Right lobe of liver (tissue), 6 donors: ENCODE measurements at regions not wholly inside any gene's neighbourhood (a gene's known extent, or its start where the extent isn't known, plus 50 kb on each side); places are given as distances from the start of the nearest gene placed in this dataset.

ENCODE experiments used
- ATAC-seq, 4 donors: fragments of 200-7000 bp; cut with Tn5 transposase; one replicate each; pipeline ENCODE4 v1.9.1; 2020; ENCODE audit warnings: mild to moderate bottlenecking in 4 of 4, moderate library complexity in 4 of 4
- DNase-seq, 3 donors: peaks; one replicate each; pipeline ENCODE4 v3.0.0-alpha.2; 2020
- H3K27ac ChIP-seq, 3 donors: fragments of 200-600 bp; one replicate each; pipeline ENCODE4 v1.8.0; 2022
- H3K27me3 ChIP-seq, 2 donors: fragments of 200-600 bp; one replicate each; pipeline ENCODE4 v1.8.0; 2022
- H3K36me3 ChIP-seq, 4 donors: fragments of 200-600 bp; sonication (generic) in 1 of 4; one replicate each; pipeline versions ENCODE4 v1.5.1 to v1.8.0; 2017 to 2022; ENCODE audit warnings: control low read depth in 1 of 4
- H3K4me1 ChIP-seq, 4 donors: fragments of 200-600 bp; sonication (generic) in 1 of 4; one replicate each; pipeline versions ENCODE4 v1.5.1 to v1.8.0; 2017 to 2022; ENCODE audit warnings: control low read depth in 1 of 4
- H3K4me3 ChIP-seq, 3 donors: fragments of 200-600 bp; one replicate each; pipeline ENCODE4 v1.8.0; 2022
- H3K9me3 ChIP-seq, 4 donors: fragments of 200-600 bp; sonication (generic) in 1 of 4; one replicate each; pipeline versions ENCODE4 v1.5.1 to v1.8.0; 2017 to 2022; ENCODE audit warnings: control low read depth in 1 of 4
- CTCF ChIP-seq, 4 donors: fragments of 200-600 bp in 3 of 4; fragments of 450-650 bp in 1 of 4; IDR thresholded peaks; one replicate each; pipeline versions ENCODE4 v1.5.1 to v1.8.0; 2016 to 2022; ENCODE audit warnings: antibody characterized with exemption in 4 of 4, mild to moderate bottlenecking in 2 of 4
- POLR2A ChIP-seq: fragments of 450-650 bp; IDR thresholded peaks from one replicate; pipeline ENCODE4 v1.6.1; 2017; ENCODE audit warnings: antibody characterized with exemption, mild to moderate bottlenecking
- WGBS: methylation state at CpG from one replicate; pipeline ENCODE4 v1.1.6; 2018; ENCODE audit warnings: low coverage, low lambda C conversion rate; ENCODE audit not compliant: insufficient coverage; ENCODE audit errors: missing lambda C conversion rate; 5-methylcytosine and 5-hydroxymethylcytosine counted together
- intact Hi-C, 2 donors: fragments of 100-400 bp; cut with DNase I; formaldehyde crosslinking; loops; one replicate each; pipeline versions ENCODE4 v1.11.2 to v1.14.1; 2022
- donor health status: DM: no; HTN: yes; CAD: no.
- donor health status: DM: no; HTN: no; CAD: no.
- donor health status: DM: no; HTN: no; CAD: no.
- donor health status: DM: no; HTN: yes; CAD: no.
- donor health status: DM: no; HTN: yes; CAD: no.

- TF ChIP-seq POLR2A (no peak), CTCF (IDR thresholded peaks at IDR 0.05) (no peak)
- WGBS: 50% methylated on average over 9 of the region's 13 CpGs
These were observed 394.2 kb downstream of the FGF9 start for GRCh38 chr13:22064854-22065620.

GRCh38 chr13:22073718-22074117, 402.8 kb downstream of the FGF9 start:
- DNase-seq: no peak
- H3K9me3 ChIP-seq: no peaks in the 10 kb centered on the region
- H3K4me1 ChIP-seq: no peaks in the 10 kb centered on the region
- H3K27me3 ChIP-seq: no peaks in the 10 kb centered on the region
- ATAC-seq: no peak
- intact Hi-C loops: no loop called here
- H3K27ac ChIP-seq: no peak overlapping the region
- TF ChIP-seq CTCF (IDR thresholded peaks at IDR 0.05): no peak
- TF ChIP-seq POLR2A: no peak
- WGBS: 43% methylated on average over 5 of the region's 5 CpGs
- H3K4me3 ChIP-seq: no peak overlapping the region
- H3K36me3 ChIP-seq: no peaks in the 10 kb centered on the region

More at GRCh38 chr13:22064854-22065620, 394.2 kb downstream of the FGF9 start:
- no peak overlapping the region for H3K27ac ChIP-seq
- no peaks in the 10 kb centered on the region for H3K36me3 ChIP-seq
- no peaks in the 10 kb centered on the region for H3K4me1 ChIP-seq
- no peak for ATAC-seq
- H3K27me3 ChIP-seq: no peaks in the 10 kb centered on the region
- no peak overlapping the region for H3K4me3 ChIP-seq
- no peak for DNase-seq
- intact Hi-C loops: no loop called here
- H3K9me3 ChIP-seq: no peaks in the 10 kb centered on the region

DNA sequence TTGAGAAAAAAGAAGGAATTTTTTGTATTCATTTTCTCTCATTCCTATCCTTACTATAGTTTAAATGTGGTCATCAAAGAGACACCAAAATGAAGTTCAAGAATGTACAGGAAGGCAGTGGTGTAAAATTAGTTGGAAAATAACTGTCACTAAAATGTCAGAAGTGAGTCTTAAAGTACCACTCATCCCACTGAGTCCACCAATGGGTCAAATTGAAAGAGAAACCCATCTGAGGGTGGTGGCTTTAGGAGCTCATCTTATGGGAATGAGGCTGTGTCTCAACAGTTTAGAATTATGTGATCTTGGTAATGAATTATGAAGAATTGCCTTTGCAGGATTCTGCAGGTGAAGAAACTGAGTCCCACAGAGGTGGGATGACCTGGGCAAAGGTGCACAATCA, 403.5 kb downstream of the FGF9 start:
- intact Hi-C loops: no loop called here
- no peaks in the 10 kb centered on the region for H3K27me3 ChIP-seq
- no peaks in the 10 kb centered on the region for H3K4me1 ChIP-seq
- no peak overlapping the region for H3K27ac ChIP-seq
- TF ChIP-seq CTCF (IDR thresholded peaks at IDR 0.05) (no peak), POLR2A (no peak)
- no peak for ATAC-seq
- no peaks in the 10 kb centered on the region for H3K36me3 ChIP-seq
- no peak for DNase-seq
- no peaks in the 10 kb centered on the region for H3K9me3 ChIP-seq
- H3K4me3 ChIP-seq: no peak overlapping the region

DNA sequence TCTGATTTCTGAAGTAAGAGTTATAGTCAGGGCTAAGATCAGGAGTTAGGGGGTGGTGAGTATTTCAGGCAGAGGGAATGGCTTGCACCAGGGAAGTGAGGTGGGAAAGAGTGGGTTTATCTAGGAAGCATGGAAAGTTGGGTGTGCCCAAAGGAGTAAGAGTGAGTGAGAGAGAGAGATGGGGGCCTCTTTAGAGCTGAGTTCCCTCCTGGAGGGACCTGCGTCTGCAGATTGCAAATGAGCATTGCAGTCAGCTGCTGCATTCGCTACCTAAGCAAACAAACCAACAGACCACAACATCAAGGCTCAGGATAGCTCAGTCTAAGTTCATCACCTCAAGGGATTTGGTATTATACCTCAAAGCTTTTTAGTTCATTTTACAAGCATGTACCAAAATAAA, 405.8 kb downstream of the FGF9 start:
- no peak for DNase-seq

More for the DNA sequence above, 405.8 kb downstream of the FGF9 start:
- no peak for ATAC-seq
- 45% methylated on average over 2 of the region's 2 CpGs for WGBS
- H3K36me3 ChIP-seq: no peaks in the 10 kb centered on the region
- H3K9me3 ChIP-seq: no peaks in the 10 kb centered on the region
- H3K4me3 ChIP-seq: no peak overlapping the region
- no peaks in the 10 kb centered on the region for H3K4me1 ChIP-seq
- intact Hi-C loops: no loop called here
- no peak overlapping the region for H3K27ac ChIP-seq
- no peaks in the 10 kb centered on the region for H3K27me3 ChIP-seq
- TF ChIP-seq POLR2A (no peak), CTCF (IDR thresholded peaks at IDR 0.05) (no peak)
